K562 (cell line): ENCODE measurements at regions not wholly inside any gene's neighbourhood (a gene's known extent, or its start where the extent isn't known, plus 50 kb on each side); places are given as distances from the start of the nearest gene placed in this dataset.

ENCODE experiments used
- ATAC-seq: fragments of 200-7000 bp; cut with Tn5 transposase; 3 replicates; pipeline ENCODE4 v1.9.1; 2020; ENCODE audit warnings: moderate library complexity
- BruUV-seq: library from RNA; stranded (reverse); fragments of 400-500 nt; replicated peaks from 2 replicates; lab custom pipeline; 2021; lab: Mats Ljungman, UMichigan
- CTCF ChIA-PET: fragments of 300-600 bp; formaldehyde crosslinking; extraction: SDS; loops from one replicate; lab custom pipeline; 2021; ENCODE audit warnings: low intra/inter-chr PET ratio; lab: Yijun Ruan, JAX
- POLR2A ChIA-PET: fragments of 300-600, 350-650 bp; sonication (Branson Sonifier 250); formaldehyde crosslinking; extraction: SDS; loops from one replicate; lab custom pipeline; 2021; ENCODE audit warnings: antibody characterized with exemption, inconsistent platforms; lab: Yijun Ruan, JAX
- DNase-seq, 4 experiments: peaks; one replicate each; pipeline versions ENCODE4 v3.0.0 to v3.0.0-alpha.2; 2011 to 2018; ENCODE audit warnings: low spot score in 3 of 4, mixed read lengths in 3 of 4; ENCODE audit errors: extremely low read depth in 1 of 4
- FAIRE-seq: peaks from 2 replicates; lab custom pipeline; 2011; peaks lifted over from hg19 to GRCh38; lab: Jason Lieb, UNC
- H2AFZ ChIP-seq: 2 replicates; pipeline ENCODE4 v1.6.0; 2011; ENCODE audit warnings: low read depth, low read length, control low read depth, inconsistent platforms
- H3K27ac ChIP-seq: fragments of 200-600 bp; 3 replicates; pipeline ENCODE4 v1.8.0; 2011; ENCODE audit warnings: low read depth, mild to moderate bottlenecking, control low read depth, inconsistent platforms, low read length, moderate library complexity, mixed read lengths; ENCODE audit errors: extremely low read depth
- H3K27me3 ChIP-seq, 2 experiments: fragments of 300-600 bp in 1 of 2; 2 replicates in 1 of 2; 3 replicates in 1 of 2; pipeline versions ENCODE4 v1.6.0 to v1.8.0; 2011; ENCODE audit warnings: inconsistent platforms in 2 of 2, low read length in 2 of 2, mild to moderate bottlenecking in 1 of 2, mixed read lengths in 1 of 2, moderate library complexity in 1 of 2; ENCODE audit not compliant: control insufficient read depth in 2 of 2, insufficient read depth in 2 of 2
- H3K36me3 ChIP-seq: fragments of 300-600 bp; 3 replicates; pipeline ENCODE4 v1.8.0; 2011; ENCODE audit warnings: mild to moderate bottlenecking, low read length, inconsistent platforms; ENCODE audit not compliant: control insufficient read depth, insufficient read depth
- H3K4me1 ChIP-seq, 2 experiments: fragments of 200-600 bp in 1 of 2; replicated peaks in 1 of 2; 2 replicates in 1 of 2; 3 replicates in 1 of 2; pipeline versions ENCODE4 v1.5.1 to v1.8.0; 2011; ENCODE audit warnings: inconsistent platforms in 2 of 2, low read length in 2 of 2, mild to moderate bottlenecking in 1 of 2, mixed read lengths in 1 of 2, moderate library complexity in 1 of 2; ENCODE audit not compliant: control insufficient read depth in 2 of 2, insufficient read depth in 2 of 2
- H3K4me2 ChIP-seq: 2 replicates; pipeline ENCODE4 v1.6.1; 2011; ENCODE audit warnings: low read length, control low read depth, inconsistent platforms, mixed read lengths; ENCODE audit not compliant: insufficient read depth
- H3K4me3 ChIP-seq: fragments of 200-600 bp; sonication (generic), shearing (Covaris generic); 2 replicates; pipeline ENCODE4 v1.5.1; 2016; ENCODE audit warnings: control low read depth, inconsistent platforms
- H3K79me2 ChIP-seq: fragments of 200-600 bp; 3 replicates; pipeline ENCODE4 v1.8.0; 2011; ENCODE audit warnings: low read length, inconsistent platforms; ENCODE audit not compliant: control insufficient read depth, insufficient read depth
- H3K9ac ChIP-seq, 2 experiments: 2 replicates each; pipeline versions ENCODE4 v1.6.0 to v1.6.1; 2011; ENCODE audit warnings: low read depth in 2 of 2, low read length in 2 of 2, control low read depth in 1 of 2, inconsistent platforms in 1 of 2, mild to moderate bottlenecking in 1 of 2, mixed read lengths in 1 of 2; ENCODE audit not compliant: insufficient read depth in 1 of 2
- H3K9me1 ChIP-seq: one replicate; pipeline ENCODE4 v1.6.0; 2011; ENCODE audit warnings: inconsistent platforms, mild to moderate bottlenecking, low read length, moderate library complexity; ENCODE audit not compliant: control insufficient read depth, insufficient read depth
- H3K9me3 ChIP-seq: replicated peaks from 2 replicates; pipeline ENCODE4 v1.5.1; 2011; ENCODE audit warnings: low read depth, low read length, inconsistent platforms; ENCODE audit not compliant: control insufficient read depth, insufficient read depth
- H4K20me1 ChIP-seq: replicated peaks from 2 replicates; pipeline ENCODE4 v1.6.1; 2011; ENCODE audit warnings: low read length, inconsistent platforms, mixed read lengths; ENCODE audit not compliant: control insufficient read depth, insufficient read depth
- ATF4 ChIP-seq: fragments of 450-650 bp; formaldehyde crosslinking; IDR thresholded peaks from 2 replicates; pipeline ENCODE4 v1.4.0; 2022; ENCODE audit warnings: mild to moderate bottlenecking, moderate library complexity
- CHCHD3 ChIP-seq: fragments of 250-450 bp; sonication (Bioruptor Pico); IDR thresholded peaks from 2 replicates; pipeline ENCODE4 v2.1.2; 2022; ENCODE audit warnings: mild to moderate bottlenecking
- CUX1 ChIP-seq: fragments of 200-800 bp; sonication (Bioruptor generic); IDR thresholded peaks from 2 replicates; pipeline ENCODE4 v1.6.1; 2016; ENCODE audit warnings: missing genetic modification characterization, missing compliant biosample characterization
- HDAC2 ChIP-seq: fragments of 450-650 bp; IDR thresholded peaks from 2 replicates; pipeline ENCODE4 v1.6.1; 2016; ENCODE audit warnings: mild to moderate bottlenecking
- HNRNPK ChIP-seq: fragments of 200-400 bp; formaldehyde crosslinking; IDR thresholded peaks from one replicate; pipeline ENCODE4 v1.6.1; 2018; ENCODE audit warnings: mild to moderate bottlenecking, low read depth, low read length; ENCODE audit not compliant: poor library complexity, severe bottlenecking
- L3MBTL2 ChIP-seq: fragments of 450-650 bp; IDR thresholded peaks from 2 replicates; pipeline ENCODE4 v1.6.1; 2016; ENCODE audit warnings: mild to moderate bottlenecking, moderate library complexity
- LCOR ChIP-seq: sonication (generic); formaldehyde crosslinking; IDR thresholded peaks from 2 replicates; pipeline ENCODE4 v1.8.0; 2022; ENCODE audit warnings: mild to moderate bottlenecking, missing genetic modification reagents
- LEF1 ChIP-seq: fragments of 450-650 bp; IDR thresholded peaks from 2 replicates; pipeline ENCODE4 v1.6.1; 2016; ENCODE audit warnings: mild to moderate bottlenecking
- MEIS2 ChIP-seq: fragments of 450-650 bp; IDR thresholded peaks from 2 replicates; pipeline ENCODE4 v1.6.1; 2014; ENCODE audit warnings: mild to moderate bottlenecking; ENCODE audit not compliant: partially characterized antibody
- MTA2 ChIP-seq: fragments of 450-650 bp; IDR thresholded peaks from 2 replicates; pipeline ENCODE4 v1.6.1; 2016; ENCODE audit warnings: low read depth
- MYC ChIP-seq, 2 experiments: fragments of 250-450 bp in 1 of 2; sonication (Bioruptor Pico) in 1 of 2; IDR thresholded peaks; 2 replicates each; pipeline versions ENCODE4 v1.5.1 to v1.6.1; 2012 to 2021; ENCODE audit warnings: low read depth in 2 of 2, borderline replicate concordance in 1 of 2, improper control_type of control experiment in 1 of 2, low read length in 1 of 2, mild to moderate bottlenecking in 1 of 2, moderate library complexity in 1 of 2
- NCOA2 ChIP-seq, 2 experiments: fragments of 450-650 bp; IDR thresholded peaks; 2 replicates each; pipeline ENCODE4 v1.6.1; 2018; ENCODE audit warnings: mild to moderate bottlenecking in 2 of 2, moderate library complexity in 1 of 2; ENCODE audit not compliant: partially characterized antibody in 2 of 2
- NFATC3 ChIP-seq: fragments of 450-650 bp; IDR thresholded peaks from 2 replicates; pipeline ENCODE4 v1.6.1; 2017; ENCODE audit warnings: mild to moderate bottlenecking
- NFE2 ChIP-seq: IDR thresholded peaks from 2 replicates; pipeline ENCODE4 v1.6.1; 2014; ENCODE audit warnings: antibody characterized with exemption, low read depth
- NUFIP1 ChIP-seq: fragments of 450-650 bp; IDR thresholded peaks from 2 replicates; pipeline ENCODE4 v1.6.1; 2018; ENCODE audit not compliant: partially characterized antibody
- RBM34 ChIP-seq: fragments of 200-400 bp; formaldehyde crosslinking; IDR thresholded peaks from 2 replicates; pipeline ENCODE4 v1.6.1; 2018; ENCODE audit warnings: low read length, borderline replicate concordance; ENCODE audit not compliant: insufficient read depth
- SMAD4 ChIP-seq: fragments of 250-450 bp; sonication (Bioruptor Pico); conservative IDR thresholded peaks from 2 replicates; pipeline ENCODE4 v1.8.0; 2021; ENCODE audit warnings: inconsistent platforms, mild to moderate bottlenecking, moderate library complexity
- U2AF1 ChIP-seq: fragments of 200-400 bp; formaldehyde crosslinking; optimal IDR thresholded peaks from 2 replicates; pipeline ENCODE3; 2017; ENCODE audit warnings: mild to moderate bottlenecking, low read depth, low read length, moderate library complexity
- ZFP36 ChIP-seq: fragments of 150-350 bp; IDR thresholded peaks from 2 replicates; pipeline ENCODE4 v1.6.1; 2018; ENCODE audit warnings: low read length, low read depth; ENCODE audit not compliant: partially characterized antibody
- ZNF212 ChIP-seq: fragments of 450-650 bp; formaldehyde crosslinking; IDR thresholded peaks from 2 replicates; pipeline ENCODE4 v1.4.0; 2020; ENCODE audit warnings: mild to moderate bottlenecking
- WGBS: fragments of 100-300 bp; shearing (Covaris generic); methylation state at CpG from one replicate; pipeline ENCODE4 v1.1.6; 2016; ENCODE audit warnings: low coverage, mixed read lengths; ENCODE audit not compliant: insufficient coverage; ENCODE audit errors: missing lambda C conversion rate; 5-methylcytosine and 5-hydroxymethylcytosine counted together
- in situ Hi-C: fragments of 300-500 bp; cut with MboI; formaldehyde crosslinking; loops from 4 replicates; pipeline ENCODE4 v1.15.0; 2018; ENCODE audit warnings: inconsistent platforms, mixed read lengths
- intact Hi-C: fragments of 100-400 bp; cut with micrococcal nuclease; formaldehyde crosslinking; loops from 2 replicates; pipeline ENCODE4 v1.14.2; 2022

GRCh38 chr5:52660621-52661020 is 127.1 kb upstream of the ITGA1 start:
- Histone ChIP-seq H3K9me1 (no peaks in the 10 kb centered on the region), H3K4me1 (no peaks in the 10 kb centered on the region), H3K27me3 (no peaks in the 10 kb centered on the region), H3K4me2 (no peak overlapping the region), H4K20me1 (no peaks in the 10 kb centered on the region), H3K4me3 (no peak overlapping the region), H3K36me3 (no peaks in the 10 kb centered on the region), H2AFZ (no peak overlapping the region), H3K9me3 (no peaks in the 10 kb centered on the region), H3K79me2 (no peaks in the 10 kb centered on the region), H3K9ac (no peak overlapping the region), H3K27ac (no peak overlapping the region)
- WGBS: 0% methylated on average over 1 of the region's 1 CpG
- ChIA-PET CTCF (no interaction called here), POLR2A (no interaction called here)
- intact Hi-C loops: no loop called here
- in situ Hi-C loops: loop anchor here (10.0 to 25.0 kb wide), 2 partner anchors 1273 to 1706 kb away; partner anchors contain the start of gene ISL1
- no peak for DNase-seq
- no TSS peak for BruUV-seq
- ATAC-seq: no peak
- FAIRE-seq: no peak
- TF ChIP-seq LCOR (no peak), CHCHD3 (no peak), RBM34 (no peak), ZNF212 (no peak), NUFIP1 (no peak), L3MBTL2 (no peak), LEF1 (no peak), MEIS2 (no peak), ZFP36 (no peak), NFATC3 (no peak), MYC (IDR thresholded peaks at IDR 0.05; ENCODE audit: low read depth, low read length) (no peak), MYC (CRISPR knock-in tag; IDR thresholded peaks at IDR 0.05; ENCODE audit: borderline replicate concordance, low read depth) (no peak), MTA2 (no peak), NCOA2 (IDR thresholded peaks at IDR 0.05; ENCODE audit: partially characterized antibody in 2 of 2) (no peak), SMAD4 (CRISPR knock-in tag) (no peak), NFE2 (no peak), CUX1 (CRISPR knock-in tag) (no peak), HDAC2 (no peak), HNRNPK (no peak), ATF4 (CRISPR knock-in tag) (no peak), U2AF1 (no peak)
